Fibroblast of lung (primary cell): ENCODE measurements at regions not wholly inside any gene's neighbourhood (a gene's known extent, or its start where the extent isn't known, plus 50 kb on each side); places are given as distances from the start of the nearest gene placed in this dataset.

Source experiments
- EZH2 ChIP-seq: IDR thresholded peaks from 2 replicates; pipeline ENCODE4 v1.5.1; 2012; ENCODE audit warnings: low read length, control low read depth, mild to moderate bottlenecking; ENCODE audit errors: missing control alignments
- TF ChIP-seq, protein P1 (sequence below), 2 donors: IDR thresholded peaks in 1 of 2; conservative IDR thresholded peaks in 1 of 2; 1 replicate in 1 of 2; 2 replicates in 1 of 2; pipeline ENCODE4 v1.5.1; 2011 to 2012; ENCODE audit warnings: low read length in 2 of 2, control low read depth in 1 of 2, inconsistent platforms in 1 of 2, low read depth in 1 of 2, mild to moderate bottlenecking in 1 of 2

DNA sequence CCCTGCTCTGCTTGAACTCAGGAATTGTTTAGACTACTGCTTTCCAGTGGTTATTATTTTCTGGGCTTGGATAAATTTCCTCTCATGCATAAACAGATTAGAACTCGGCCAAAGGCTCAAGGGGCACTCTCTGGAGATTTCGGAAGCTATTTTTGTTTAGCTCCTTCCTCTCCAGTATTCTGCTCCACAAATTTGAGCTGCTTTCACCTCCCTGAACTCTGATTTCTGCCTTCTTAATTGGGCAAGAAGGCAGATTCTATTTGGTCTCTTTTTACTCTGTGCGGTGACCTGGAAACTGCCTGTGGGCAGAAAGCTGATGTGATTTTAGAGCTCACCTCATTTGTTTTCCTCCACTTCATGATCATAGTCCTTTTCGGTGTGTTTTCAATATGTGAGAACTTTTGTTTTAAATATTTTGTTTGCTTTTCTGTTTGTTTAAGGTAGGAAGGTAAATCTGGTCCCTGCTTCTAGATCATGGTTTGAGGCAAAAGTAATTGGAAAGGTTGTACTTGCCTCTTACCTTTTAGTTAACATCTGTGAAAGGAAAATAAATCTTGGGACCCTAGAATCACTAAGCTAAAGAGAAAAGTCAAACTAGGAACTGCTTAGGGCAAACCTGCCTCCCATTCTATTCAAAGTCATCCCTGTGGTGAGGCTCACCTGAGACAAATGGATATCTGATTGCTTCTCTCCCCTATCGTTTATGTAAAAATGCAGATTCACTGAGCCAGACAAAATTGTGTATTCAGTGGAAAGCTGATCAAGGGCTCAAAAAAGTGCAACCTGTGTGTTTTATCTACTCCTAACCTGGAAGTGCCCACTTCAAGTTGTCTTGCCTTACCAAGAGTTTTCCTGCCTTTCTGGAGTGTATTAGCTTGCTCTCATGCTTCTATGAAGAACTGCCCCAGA, 714.7 kb upstream of the PCDH20 start:
- TF ChIP-seq, protein P1, sequence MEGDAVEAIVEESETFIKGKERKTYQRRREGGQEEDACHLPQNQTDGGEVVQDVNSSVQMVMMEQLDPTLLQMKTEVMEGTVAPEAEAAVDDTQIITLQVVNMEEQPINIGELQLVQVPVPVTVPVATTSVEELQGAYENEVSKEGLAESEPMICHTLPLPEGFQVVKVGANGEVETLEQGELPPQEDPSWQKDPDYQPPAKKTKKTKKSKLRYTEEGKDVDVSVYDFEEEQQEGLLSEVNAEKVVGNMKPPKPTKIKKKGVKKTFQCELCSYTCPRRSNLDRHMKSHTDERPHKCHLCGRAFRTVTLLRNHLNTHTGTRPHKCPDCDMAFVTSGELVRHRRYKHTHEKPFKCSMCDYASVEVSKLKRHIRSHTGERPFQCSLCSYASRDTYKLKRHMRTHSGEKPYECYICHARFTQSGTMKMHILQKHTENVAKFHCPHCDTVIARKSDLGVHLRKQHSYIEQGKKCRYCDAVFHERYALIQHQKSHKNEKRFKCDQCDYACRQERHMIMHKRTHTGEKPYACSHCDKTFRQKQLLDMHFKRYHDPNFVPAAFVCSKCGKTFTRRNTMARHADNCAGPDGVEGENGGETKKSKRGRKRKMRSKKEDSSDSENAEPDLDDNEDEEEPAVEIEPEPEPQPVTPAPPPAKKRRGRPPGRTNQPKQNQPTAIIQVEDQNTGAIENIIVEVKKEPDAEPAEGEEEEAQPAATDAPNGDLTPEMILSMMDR (conservative IDR thresholded peaks at IDR 0.05 in 1 of 2, IDR thresholded peaks at IDR 0.05 in 1 of 2; ENCODE audit: low read depth in 1 of 2, low read length in 2 of 2): no peak
- TF ChIP-seq EZH2: no peak
